ENCODE measurements at regions not wholly inside any gene's neighbourhood (a gene's known extent, or its start where the extent isn't known, plus 50 kb on each side); places are given as distances from the start of the nearest gene placed in this dataset.
"Not testable (repeated sequence)": the region's sequence is repeated elsewhere in the genome, so short reads cannot be mapped to it uniquely, and the experiment has no call there.

- DNase-seq, result no peak
These were observed 366.8 kb downstream of the SHANK2 start for GRCh38 chr11:70885281-70886231.

GRCh38 chr11:70886256-70886655 is 366.1 kb downstream of the SHANK2 start:
- no peak for DNase-seq

GRCh38 chr11:70886676-70887541 is 365.5 kb downstream of the SHANK2 start:
- DNase-seq, result no peak

GRCh38 chr11:70887542-70887827 is 364.9 kb downstream of the SHANK2 start:
- no peak for DNase-seq

GRCh38 chr11:70888061-70888460 is 364.3 kb downstream of the SHANK2 start:
- DNase-seq, result no peak

DNA sequence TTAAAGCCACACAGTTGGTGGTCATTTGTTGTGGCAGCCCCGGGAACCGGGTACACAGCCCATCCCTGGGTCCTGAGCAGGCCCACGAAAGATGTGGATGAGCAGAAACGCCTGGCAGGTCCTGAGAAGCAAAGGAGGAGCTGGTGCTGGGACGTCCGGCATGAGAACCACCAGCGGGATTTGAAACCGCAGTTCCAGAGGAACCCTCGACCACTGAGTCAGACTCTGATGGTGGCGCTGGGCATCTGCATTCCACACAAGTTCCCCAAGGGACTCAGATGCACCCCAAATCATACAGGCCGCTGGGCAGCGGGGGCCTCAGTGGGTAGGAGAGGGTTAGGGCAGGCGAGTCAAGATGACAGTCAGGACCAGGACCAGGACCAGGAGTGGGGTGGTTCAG is 363.0 kb downstream of the SHANK2 start:
- no peak for DNase-seq

GRCh38 chr11:70891844-70892380 is 360.5 kb downstream of the SHANK2 start:
- no peak for DNase-seq

DNA sequence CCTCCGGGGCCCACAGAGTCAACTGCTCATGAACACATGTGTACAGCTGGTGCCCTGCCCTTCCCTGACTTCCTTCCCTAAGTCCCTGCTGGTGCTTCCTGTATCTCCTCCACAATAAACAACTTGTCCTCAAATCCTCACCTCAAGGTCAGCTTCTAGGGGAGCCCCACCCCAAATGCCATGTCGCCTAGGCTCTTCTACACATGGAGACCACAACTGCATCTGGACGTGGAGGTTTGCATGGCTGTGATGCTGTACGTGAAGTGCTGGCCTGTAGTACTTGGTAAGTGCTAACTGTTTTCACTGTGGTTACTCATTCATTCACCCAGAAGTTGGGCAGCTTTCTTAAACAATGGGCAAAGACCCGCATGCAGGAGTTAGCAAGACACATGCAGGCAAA is 359.5 kb downstream of the SHANK2 start:
- DNase-seq, result no peak

- DNase-seq, result no peak
These were observed 357.6 kb downstream of the SHANK2 start for GRCh38 chr11:70894566-70895365.

GRCh38 chr11:70895366-70895670 is 357.1 kb downstream of the SHANK2 start:
- DNase-seq, result no peak

DNA sequence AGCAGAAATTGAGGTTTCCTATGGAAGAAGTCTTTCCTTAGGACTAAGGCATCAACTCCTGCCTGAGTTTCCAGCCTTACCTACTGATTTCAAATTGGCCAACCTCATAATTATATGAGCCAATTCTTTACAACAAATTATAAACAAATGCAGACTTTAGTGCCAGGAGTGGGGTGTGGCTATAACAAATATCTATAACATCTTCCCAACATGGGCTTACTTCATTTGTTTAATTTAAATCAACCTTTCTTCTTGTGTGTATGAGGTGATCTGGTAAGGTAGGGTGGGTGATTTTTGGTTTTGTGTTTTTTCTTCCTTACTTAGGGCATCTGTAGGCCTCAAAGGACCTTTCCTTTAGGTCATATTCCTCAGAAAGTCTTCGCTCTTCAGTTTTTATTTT is 354.9 kb downstream of the SHANK2 start:
- no peak for DNase-seq

DNA sequence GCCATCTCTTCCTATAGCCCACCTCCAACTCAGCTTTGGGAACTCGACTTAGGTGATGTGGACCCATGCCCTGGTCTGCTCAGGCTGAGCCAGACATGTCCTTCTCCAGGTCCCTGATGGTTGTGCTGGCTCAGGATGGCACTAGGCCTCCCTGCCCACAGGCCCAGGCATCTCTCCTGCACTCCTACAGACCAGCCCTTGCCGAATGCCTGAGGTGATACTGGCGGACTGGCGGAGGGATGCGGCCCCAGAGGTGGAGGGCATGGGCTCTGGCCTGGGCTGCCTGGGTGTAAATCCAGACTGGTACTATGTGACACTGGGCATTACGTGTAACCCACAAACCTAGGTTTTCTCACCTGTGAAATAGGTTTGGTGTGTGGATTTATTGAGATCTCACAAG is 352.8 kb downstream of the SHANK2 start:
- DNase-seq, result no peak

- DNase-seq, result no peak
These were observed 351.8 kb downstream of the SHANK2 start for GRCh38 chr11:70900540-70900939.

- DNase-seq, result no peak
These were observed 350.3 kb downstream of the SHANK2 start for GRCh38 chr11:70901951-70902521.

- not testable (repeated sequence) for DNase-seq
These were observed 349.1 kb downstream of the SHANK2 start for GRCh38 chr11:70903229-70903628.

DNA sequence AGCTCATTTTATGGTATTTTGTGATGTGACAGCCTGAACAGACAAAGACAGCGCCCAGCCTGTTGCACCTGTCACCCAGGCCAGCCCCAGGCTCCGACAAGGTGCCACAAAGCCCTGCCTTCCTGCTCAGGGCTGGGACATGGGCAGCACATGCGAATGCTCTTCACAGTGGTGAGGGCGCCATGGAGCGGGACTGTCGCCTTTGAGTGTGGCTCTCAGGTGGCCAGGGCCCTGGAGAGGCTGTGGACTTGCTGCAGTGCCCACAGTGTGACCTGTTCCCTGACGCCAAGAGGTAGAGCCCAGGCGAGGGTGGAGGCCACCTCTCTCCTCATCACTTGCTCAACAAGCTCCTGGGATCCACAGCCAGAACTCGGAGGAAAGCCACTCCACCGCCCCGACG is 346.3 kb downstream of the SHANK2 start:
- DNase-seq, result no peak

GRCh38 chr11:70908223-70908622 is 344.2 kb downstream of the SHANK2 start:
- no peak for DNase-seq

DNA sequence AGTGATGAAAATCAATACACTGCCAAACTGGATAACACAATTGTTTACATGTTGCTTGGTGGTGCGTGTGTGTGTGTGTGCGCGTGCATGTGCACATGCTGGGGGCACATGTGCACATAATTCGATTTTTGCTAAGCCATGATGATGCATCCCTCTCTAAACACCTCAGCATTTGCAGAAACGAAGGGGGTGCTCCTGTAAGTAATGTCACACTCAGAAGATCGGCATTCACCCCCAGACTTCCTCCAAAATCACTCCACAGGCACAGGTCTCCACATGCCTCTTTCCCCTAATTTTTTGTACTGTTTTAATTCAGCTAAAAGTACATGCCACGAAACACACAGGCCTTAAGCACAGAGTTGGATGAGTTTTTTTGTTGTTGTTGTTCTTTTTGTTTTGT is 341.5 kb downstream of the SHANK2 start:
- no peak for DNase-seq

- no peak for DNase-seq
These were observed 340.0 kb downstream of the SHANK2 start for GRCh38 chr11:70912226-70912840.

GRCh38 chr11:70913715-70914231 is 338.6 kb downstream of the SHANK2 start:
- no peak for DNase-seq

GRCh38 chr11:70914496-70914895 is 337.9 kb downstream of the SHANK2 start:
- DNase-seq, result no peak

Data from CD4-positive, alpha-beta T cell treated with Interferon alpha-2 for 1 hour (primary cell).